Midbrain (tissue), 1 donor: ENCODE measurements at regions not wholly inside any gene's neighbourhood (a gene's known extent, or its start where the extent isn't known, plus 50 kb on each side); places are given as distances from the start of the nearest gene placed in this dataset.

Experiments used
- DNase-seq: peaks from one replicate; lab custom pipeline; 2025; lab: John Stamatoyannopoulos, UW

- DNase-seq: no peak
These were observed 70.6 kb upstream of the NTM start for GRCh38 chr11:131299598-131300438.

DNA sequence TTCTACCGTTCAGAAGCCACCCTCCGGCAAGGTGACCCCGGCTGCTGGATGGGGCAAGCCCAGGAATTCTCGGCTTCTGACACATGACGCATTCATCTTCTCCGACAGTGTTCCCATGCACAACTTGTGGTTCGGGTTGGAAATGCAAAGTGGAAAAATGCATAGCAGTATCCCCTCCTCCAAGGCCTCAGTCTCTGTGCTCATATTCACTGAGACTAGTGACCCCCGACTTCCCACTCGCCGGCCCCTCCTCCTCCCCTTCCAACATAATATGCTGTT is 70.0 kb upstream of the NTM start:
- DNase-seq: no peak

GRCh38 chr11:131301306-131301705 is 69.1 kb upstream of the NTM start:
- DNase-seq: no peak

DNA sequence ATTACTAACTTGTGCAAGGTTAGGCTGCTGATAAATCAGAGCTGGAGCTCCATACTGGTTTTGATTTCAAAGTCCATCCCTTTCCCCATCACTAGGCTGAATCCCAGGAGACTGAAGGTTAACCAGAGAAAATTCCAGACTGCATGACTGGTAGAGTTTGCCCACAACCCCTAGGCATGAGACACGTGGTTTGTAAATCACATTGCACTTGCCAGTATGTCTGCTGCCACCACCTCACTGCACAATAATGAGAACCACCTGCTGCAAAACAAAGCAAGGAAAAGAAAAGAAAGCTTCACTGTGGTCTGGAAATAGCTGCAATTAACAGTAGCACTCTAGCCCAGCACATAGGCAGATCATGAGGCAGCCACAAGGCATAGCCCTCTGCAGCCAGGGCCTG is 67.6 kb upstream of the NTM start:
- no peak for DNase-seq

DNA sequence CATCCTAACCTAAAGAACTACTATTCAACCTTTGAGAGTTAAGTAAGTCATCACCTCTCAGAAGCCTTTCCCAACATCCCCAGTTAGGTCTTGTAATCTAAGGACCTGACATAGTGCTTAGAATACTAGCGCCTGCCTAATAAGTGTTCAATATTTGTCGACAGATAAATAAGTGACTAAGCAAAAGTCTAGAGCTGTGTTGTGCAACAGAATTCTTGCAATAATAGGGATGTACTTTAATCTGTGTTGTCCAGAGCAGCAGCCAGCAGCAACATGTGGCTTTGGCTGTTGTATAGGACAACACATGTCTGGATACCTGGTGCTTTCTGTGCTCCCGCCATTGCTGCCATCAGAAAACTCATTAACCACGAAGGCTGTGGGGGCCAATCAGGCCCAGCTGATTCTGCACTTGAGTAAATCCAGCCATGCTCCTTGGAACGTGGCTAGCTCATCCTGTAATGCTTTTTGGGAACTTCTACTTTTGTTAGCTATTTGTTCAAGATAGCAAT is 66.8 kb upstream of the NTM start:
- no peak for DNase-seq

DNA sequence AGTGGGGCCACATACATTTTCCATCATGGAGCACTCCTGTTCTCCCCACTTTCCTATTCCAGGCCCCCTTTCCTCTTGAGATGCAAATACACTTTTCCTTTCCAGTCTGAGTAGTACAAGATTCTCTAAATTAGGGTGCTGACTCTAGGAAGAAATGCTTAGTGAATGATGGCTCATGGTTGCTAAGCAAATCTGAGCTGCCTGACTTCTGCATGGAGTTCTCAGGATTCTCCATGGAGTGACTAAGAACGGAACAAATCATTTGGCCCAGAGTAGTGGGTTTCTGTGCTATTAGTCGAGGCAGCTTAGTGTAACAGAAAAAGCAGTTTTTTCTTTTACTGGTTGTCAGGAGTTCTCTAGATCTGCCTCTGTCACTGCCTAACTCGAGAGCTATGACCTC is 65.4 kb upstream of the NTM start:
- no peak for DNase-seq

GRCh38 chr11:131307506-131307905 is 62.9 kb upstream of the NTM start:
- no peak for DNase-seq

DNA sequence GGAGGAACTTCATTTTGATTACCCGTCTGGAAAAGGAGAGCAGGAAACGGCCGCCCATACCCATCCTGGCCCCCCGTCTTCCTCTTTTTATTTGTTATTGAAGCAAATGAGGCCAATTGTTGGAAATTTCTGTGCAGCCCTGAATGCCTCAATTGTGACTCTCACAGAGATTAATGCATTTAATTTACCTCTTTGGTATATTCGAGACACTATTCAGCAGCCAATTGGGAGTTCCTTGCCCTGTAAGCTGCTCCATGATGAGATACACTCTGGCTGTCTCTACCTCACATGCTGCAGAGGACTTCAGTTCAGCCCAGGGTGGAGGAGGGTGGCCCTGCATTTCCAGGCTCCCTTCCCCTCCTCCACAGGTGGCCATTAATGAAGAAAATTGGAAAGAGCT is 60.6 kb upstream of the NTM start:
- DNase-seq: no peak

- DNase-seq: no peak
These were observed 58.5 kb upstream of the NTM start for GRCh38 chr11:131311776-131312514.
